ENCODE measurements at regions not wholly inside any gene's neighbourhood (a gene's known extent, or its start where the extent isn't known, plus 50 kb on each side); places are given as distances from the start of the nearest gene placed in this dataset.

- no peaks in the 10 kb centered on the region for H3K36me3 ChIP-seq (ENCODE audit: insufficient read depth, low read length)
- no peak overlapping the region for H3K4me2 ChIP-seq (ENCODE audit: low read length)
- no peaks in the 10 kb centered on the region for H3K4me1 ChIP-seq (ENCODE audit: insufficient read depth, low read length, severe bottlenecking)
- no peak overlapping the region for H3K4me3 ChIP-seq (ENCODE audit: low read depth, low read length, poor library complexity, severe bottlenecking)
- H3K9me2 ChIP-seq (ENCODE audit: low read depth, low read length), result no peaks in the 10 kb centered on the region
- no peaks in the 10 kb centered on the region for H3K9me3 ChIP-seq (ENCODE audit: low read length)
- no peak for TF ChIP-seq EZH2 (IDR thresholded peaks at IDR 0.05; ENCODE audit: borderline replicate concordance, low read length)
- no peak for TF ChIP-seq CTCF (IDR thresholded peaks at IDR 0.05; ENCODE audit: low read length)
- no peaks in the 10 kb centered on the region for H3F3A ChIP-seq (ENCODE audit: insufficient read depth, low read length)
- no peak overlapping the region for H3K27ac ChIP-seq (ENCODE audit: low read depth, low read length, poor library complexity, severe bottlenecking)
- no peak overlapping the region for H2AFZ ChIP-seq (ENCODE audit: low read length)
- no peaks in the 10 kb centered on the region for H4K20me1 ChIP-seq (ENCODE audit: insufficient read depth, low read length)
- H3K79me2 ChIP-seq (ENCODE audit: insufficient read depth, low read length), result no peaks in the 10 kb centered on the region
- H3K27me3 ChIP-seq (ENCODE audit: insufficient read depth, low read length), result no peaks in the 10 kb centered on the region
- no peak overlapping the region for H3K9ac ChIP-seq (ENCODE audit: low read length)
Measured at GRCh38 chr10:3709456-3710060, 75.5 kb downstream of the KLF6 start.

- Histone ChIP-seq H4K20me1 (ENCODE audit: insufficient read depth, low read length) (no peaks in the 10 kb centered on the region), H3K36me3 (ENCODE audit: insufficient read depth, low read length) (no peaks in the 10 kb centered on the region), H3K4me2 (ENCODE audit: low read length) (no peak overlapping the region), H3K79me2 (ENCODE audit: insufficient read depth, low read length) (no peaks in the 10 kb centered on the region), H3K4me1 (ENCODE audit: insufficient read depth, low read length, severe bottlenecking) (no peaks in the 10 kb centered on the region), H2AFZ (ENCODE audit: low read length) (no peak overlapping the region), H3K9ac (ENCODE audit: low read length) (no peak overlapping the region), H3K27ac (ENCODE audit: low read depth, low read length, poor library complexity, severe bottlenecking) (no peak overlapping the region), H3K4me3 (ENCODE audit: low read depth, low read length, poor library complexity, severe bottlenecking) (no peak overlapping the region), H3K27me3 (ENCODE audit: insufficient read depth, low read length) (no peaks in the 10 kb centered on the region), H3K9me2 (ENCODE audit: low read depth, low read length) (no peaks in the 10 kb centered on the region), H3F3A (ENCODE audit: insufficient read depth, low read length) (no peaks in the 10 kb centered on the region), H3K9me3 (ENCODE audit: low read length) (no peaks in the 10 kb centered on the region)
- TF ChIP-seq EZH2 (IDR thresholded peaks at IDR 0.05; ENCODE audit: borderline replicate concordance, low read length) (no peak), CTCF (IDR thresholded peaks at IDR 0.05; ENCODE audit: low read length) (no peak)
Measured at GRCh38 chr10:3708852-3709251, 76.2 kb downstream of the KLF6 start.

GRCh38 chr10:3704565-3705325, 80.3 kb downstream of the KLF6 start:
- Histone ChIP-seq H3K27me3 (ENCODE audit: insufficient read depth, low read length) (no peaks in the 10 kb centered on the region), H4K20me1 (ENCODE audit: insufficient read depth, low read length) (no peaks in the 10 kb centered on the region), H3K27ac (ENCODE audit: low read depth, low read length, poor library complexity, severe bottlenecking) (no peak overlapping the region), H3K4me1 (ENCODE audit: insufficient read depth, low read length, severe bottlenecking) (no peaks in the 10 kb centered on the region), H3K4me2 (ENCODE audit: low read length) (no peak overlapping the region), H3K9me2 (ENCODE audit: low read depth, low read length) (no peaks in the 10 kb centered on the region), H3F3A (ENCODE audit: insufficient read depth, low read length) (no peaks in the 10 kb centered on the region), H3K36me3 (ENCODE audit: insufficient read depth, low read length) (no peaks in the 10 kb centered on the region), H3K9me3 (ENCODE audit: low read length) (no peaks in the 10 kb centered on the region), H3K9ac (ENCODE audit: low read length) (no peak overlapping the region), H2AFZ (ENCODE audit: low read length) (no peak overlapping the region), H3K4me3 (ENCODE audit: low read depth, low read length, poor library complexity, severe bottlenecking) (no peak overlapping the region), H3K79me2 (ENCODE audit: insufficient read depth, low read length) (no peaks in the 10 kb centered on the region)
- TF ChIP-seq EZH2 (IDR thresholded peaks at IDR 0.05; ENCODE audit: borderline replicate concordance, low read length), result no peak
- TF ChIP-seq CTCF (IDR thresholded peaks at IDR 0.05; ENCODE audit: low read length), result no peak
